Right hindlimb (tissue), 1 donor: ENCODE measurements at regions not wholly inside any gene's neighbourhood (a gene's known extent, or its start where the extent isn't known, plus 50 kb on each side); places are given as distances from the start of the nearest gene placed in this dataset.
A peak's percentile ranks its signal among the peaks of the same experiment; 100 is the strongest.
"Not testable (repeated sequence)": the region's sequence is repeated elsewhere in the genome, so short reads cannot be mapped to it uniquely, and the experiment has no call there.

Source experiments
- DNase-seq: peaks from one replicate; pipeline ENCODE4 v3.0.0-alpha.2; 2018

- no peak for DNase-seq
Measured at GRCh38 chr5:8491254-8491653, 622.3 kb downstream of the MTRR start.

- no peak for DNase-seq
Measured at GRCh38 chr5:8493176-8493575, 624.2 kb downstream of the MTRR start.

- DNase-seq = no peak
Measured at GRCh38 chr5:8500426-8500825, 631.5 kb downstream of the MTRR start.

GRCh38 chr5:8505196-8505595 is 636.2 kb downstream of the MTRR start:
- no peak for DNase-seq

GRCh38 chr5:8508231-8508630 is 639.3 kb downstream of the MTRR start:
- DNase-seq = no peak

GRCh38 chr5:8516356-8516755 is 647.4 kb downstream of the MTRR start:
- no peak for DNase-seq

GRCh38 chr5:8517456-8517855 is 648.5 kb downstream of the MTRR start:
- DNase-seq = no peak

GRCh38 chr5:8520917-8521316 is 652.0 kb downstream of the MTRR start:
- DNase-seq = no peak

GRCh38 chr5:8521991-8522390 is 653.0 kb downstream of the MTRR start:
- no peak for DNase-seq

- DNase-seq = no peak
Measured at GRCh38 chr5:8522646-8523045, 653.7 kb downstream of the MTRR start.

- peak; percentile 36 for DNase-seq
Measured at GRCh38 chr5:8523501-8523900, 654.6 kb downstream of the MTRR start.

GRCh38 chr5:8525819-8526218 is 656.9 kb downstream of the MTRR start:
- DNase-seq = no peak

GRCh38 chr5:8528106-8528505 is 659.2 kb downstream of the MTRR start:
- peak; percentile 39 for DNase-seq

GRCh38 chr5:8538821-8539220 is 669.9 kb downstream of the MTRR start:
- DNase-seq = no peak

- no peak for DNase-seq
Measured at GRCh38 chr5:8540317-8540716, 671.4 kb downstream of the MTRR start.

- no peak for DNase-seq
Measured at GRCh38 chr5:8550921-8551320, 682.0 kb downstream of the MTRR start.

GRCh38 chr5:8553364-8553763 is 684.4 kb downstream of the MTRR start:
- no peak for DNase-seq

- no peak for DNase-seq
Measured at GRCh38 chr5:8557728-8558127, 688.8 kb downstream of the MTRR start.

GRCh38 chr5:8560776-8561175 is 691.8 kb downstream of the MTRR start:
- DNase-seq = no peak

- no peak for DNase-seq
Measured at GRCh38 chr5:8561224-8561840, 692.4 kb downstream of the MTRR start.

GRCh38 chr5:8561854-8562253 is 692.9 kb downstream of the MTRR start:
- DNase-seq = no peak

GRCh38 chr5:8563540-8563939 is 694.6 kb downstream of the MTRR start:
- not testable (repeated sequence) for DNase-seq

- no peak for DNase-seq
Measured at GRCh38 chr5:8568858-8569257, 699.9 kb downstream of the MTRR start.

GRCh38 chr5:8570528-8570927 is 701.6 kb downstream of the MTRR start:
- DNase-seq = no peak

GRCh38 chr5:8576178-8576577 is 707.2 kb downstream of the MTRR start:
- DNase-seq = no peak

- no peak for DNase-seq
Measured at GRCh38 chr5:8577792-8578191, 708.8 kb downstream of the MTRR start.
